ACHN (cell line): ENCODE measurements at regions not wholly inside any gene's neighbourhood (a gene's known extent, or its start where the extent isn't known, plus 50 kb on each side); places are given as distances from the start of the nearest gene placed in this dataset.

Source experiments
- DNase-seq: peaks from one replicate; pipeline ENCODE4 v3.0.0-alpha.2; 2015
- in situ Hi-C: cut with HindIII; loops from 2 replicates; pipeline ENCODE4 v1.10.0; 2017; ENCODE audit warnings: low sequenced_read_pairs, low pct_ligation_motif_present, low pct_unique_long_range_greater_than_20kb

- in situ Hi-C loops = no loop called here
- DNase-seq = no peak
Measured at GRCh38 chr1:218811497-218811896, 362.2 kb upstream of the LYPLAL1 start.

GRCh38 chr1:218812360-218812759 is 361.3 kb upstream of the LYPLAL1 start:
- no peak for DNase-seq
- in situ Hi-C loops = no loop called here

GRCh38 chr1:218813237-218813636 is 360.4 kb upstream of the LYPLAL1 start:
- DNase-seq = no peak
- in situ Hi-C loops = no loop called here

GRCh38 chr1:218815076-218815475 is 358.6 kb upstream of the LYPLAL1 start:
- no peak for DNase-seq
- in situ Hi-C loops = no loop called here

- in situ Hi-C loops = no loop called here
- DNase-seq = peak; percentile 28
Measured at GRCh38 chr1:218817071-218817470, 356.6 kb upstream of the LYPLAL1 start.

- DNase-seq = no peak
- in situ Hi-C loops = no loop called here
Measured at GRCh38 chr1:218817691-218818465, 355.8 kb upstream of the LYPLAL1 start.

- peak; percentile 99 for DNase-seq
Measured at GRCh38 chr1:218823291-218823900, 350.3 kb upstream of the LYPLAL1 start.

GRCh38 chr1:218827486-218827885 is 346.2 kb upstream of the LYPLAL1 start:
- in situ Hi-C loops = no loop called here

More at GRCh38 chr1:218823291-218823900, 350.3 kb upstream of the LYPLAL1 start:
- in situ Hi-C loops = no loop called here

GRCh38 chr1:218828125-218828650 is 345.5 kb upstream of the LYPLAL1 start:
- in situ Hi-C loops = no loop called here

More at GRCh38 chr1:218827486-218827885, 346.2 kb upstream of the LYPLAL1 start:
- DNase-seq = no peak

GRCh38 chr1:218829097-218829496 is 344.6 kb upstream of the LYPLAL1 start:
- DNase-seq = no peak
- in situ Hi-C loops = no loop called here

More at GRCh38 chr1:218828125-218828650, 345.5 kb upstream of the LYPLAL1 start:
- no peak for DNase-seq

- no peak for DNase-seq
- in situ Hi-C loops = no loop called here
Measured at GRCh38 chr1:218835609-218836008, 338.1 kb upstream of the LYPLAL1 start.

- in situ Hi-C loops = no loop called here
Measured at GRCh38 chr1:218836264-218836663, 337.4 kb upstream of the LYPLAL1 start.

GRCh38 chr1:218837051-218837450 is 336.6 kb upstream of the LYPLAL1 start:
- in situ Hi-C loops = no loop called here
- no peak for DNase-seq

More at GRCh38 chr1:218836264-218836663, 337.4 kb upstream of the LYPLAL1 start:
- DNase-seq = no peak

GRCh38 chr1:218845589-218845988 is 328.1 kb upstream of the LYPLAL1 start:
- in situ Hi-C loops = no loop called here
- no peak for DNase-seq

GRCh38 chr1:218846181-218846580 is 327.5 kb upstream of the LYPLAL1 start:
- no peak for DNase-seq
- in situ Hi-C loops = no loop called here

- no peak for DNase-seq
- in situ Hi-C loops = no loop called here
Measured at GRCh38 chr1:218847089-218847768, 326.4 kb upstream of the LYPLAL1 start.

- in situ Hi-C loops = no loop called here
- DNase-seq = no peak
Measured at GRCh38 chr1:218848009-218848408, 325.7 kb upstream of the LYPLAL1 start.

GRCh38 chr1:218850367-218850766 is 323.3 kb upstream of the LYPLAL1 start:
- no peak for DNase-seq
- in situ Hi-C loops = no loop called here

GRCh38 chr1:218851586-218851985 is 322.1 kb upstream of the LYPLAL1 start:
- no peak for DNase-seq
- in situ Hi-C loops = no loop called here
